ENCODE measurements at regions not wholly inside any gene's neighbourhood (a gene's known extent, or its start where the extent isn't known, plus 50 kb on each side); places are given as distances from the start of the nearest gene placed in this dataset.

DNA sequence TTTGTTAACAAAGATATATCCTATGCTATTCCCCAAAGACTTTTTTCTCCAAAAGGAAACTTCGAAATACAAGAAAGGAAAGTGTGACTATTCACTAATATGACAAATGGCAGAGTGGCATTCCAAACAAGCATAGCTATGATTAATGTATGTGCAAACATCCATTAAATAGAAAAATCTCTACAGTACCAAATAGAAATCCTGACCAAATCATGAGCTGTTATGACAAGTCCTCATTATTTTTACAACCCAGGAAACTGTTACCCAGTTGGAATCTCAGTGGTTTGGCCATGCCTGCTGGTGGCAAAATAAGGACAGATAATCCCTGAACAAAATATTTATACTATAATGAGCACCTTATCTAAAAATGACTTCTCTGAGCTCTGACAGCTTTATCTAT lies 202.1 kb downstream of the SEC23A start:
- no peak for DNase-seq

- DNase-seq = no peak
Observed at GRCh38 chr14:38887696-38888095, 215.3 kb downstream of the SEC23A start.

DNA sequence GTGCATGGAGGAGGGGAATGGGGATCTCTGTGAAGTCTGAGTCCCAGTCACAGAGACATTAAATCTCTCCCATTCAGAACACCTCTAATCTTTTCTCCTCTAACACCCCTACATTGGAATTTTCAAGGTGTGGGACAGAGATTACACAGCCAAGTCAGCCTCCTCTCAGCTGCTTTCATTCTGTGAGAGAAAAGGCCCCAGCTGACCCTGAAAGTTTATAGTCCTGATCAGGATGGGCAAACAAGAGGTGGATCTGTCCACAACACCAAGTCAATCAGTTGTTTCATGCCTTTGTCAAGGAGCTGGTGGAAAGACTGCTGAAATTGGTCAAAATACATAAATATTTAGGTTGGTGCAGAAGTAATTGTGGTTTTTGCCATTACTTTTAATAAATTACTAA lies 218.9 kb downstream of the SEC23A start:
- no peak for DNase-seq

DNA sequence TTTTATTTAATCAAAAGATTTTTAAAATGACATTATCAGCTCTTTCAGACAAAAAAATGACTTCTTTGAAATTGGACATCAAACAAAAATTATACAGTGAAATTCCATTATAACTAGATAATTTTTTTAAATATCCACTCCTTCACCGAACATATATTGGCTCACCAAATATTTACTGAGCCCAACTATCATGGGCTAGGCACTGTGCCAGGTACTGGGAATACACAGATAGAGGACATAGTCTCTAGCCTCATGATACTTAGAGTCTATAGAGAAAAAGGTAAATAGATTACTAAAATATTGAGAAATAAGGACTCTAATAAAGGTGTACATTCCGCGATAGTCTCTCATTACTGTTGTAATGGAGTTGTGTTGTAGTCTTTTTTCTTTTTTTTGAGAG lies 219.9 kb downstream of the SEC23A start:
- DNase-seq = no peak

DNA sequence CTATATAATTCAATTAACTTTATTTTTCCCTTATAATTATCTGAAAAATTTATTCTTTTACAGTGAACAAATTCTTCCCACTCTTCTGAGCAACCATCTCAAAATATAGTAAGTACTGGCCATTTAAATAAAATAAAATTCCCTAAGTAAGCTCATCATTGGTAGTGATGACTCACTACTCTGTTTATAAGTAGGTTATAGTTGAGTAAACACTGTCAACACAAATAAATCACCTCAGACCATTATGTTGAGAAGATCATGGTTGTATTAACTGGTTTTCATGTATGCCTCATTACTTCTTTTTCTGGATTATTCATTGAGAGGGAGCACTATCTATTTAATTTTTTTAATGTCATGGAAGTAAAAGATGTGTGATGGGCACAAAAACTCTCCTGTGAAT lies 220.5 kb downstream of the SEC23A start:
- DNase-seq = no peak

- DNase-seq = no peak
Observed at GRCh38 chr14:38880643-38881524, 222.2 kb downstream of the SEC23A start.

DNA sequence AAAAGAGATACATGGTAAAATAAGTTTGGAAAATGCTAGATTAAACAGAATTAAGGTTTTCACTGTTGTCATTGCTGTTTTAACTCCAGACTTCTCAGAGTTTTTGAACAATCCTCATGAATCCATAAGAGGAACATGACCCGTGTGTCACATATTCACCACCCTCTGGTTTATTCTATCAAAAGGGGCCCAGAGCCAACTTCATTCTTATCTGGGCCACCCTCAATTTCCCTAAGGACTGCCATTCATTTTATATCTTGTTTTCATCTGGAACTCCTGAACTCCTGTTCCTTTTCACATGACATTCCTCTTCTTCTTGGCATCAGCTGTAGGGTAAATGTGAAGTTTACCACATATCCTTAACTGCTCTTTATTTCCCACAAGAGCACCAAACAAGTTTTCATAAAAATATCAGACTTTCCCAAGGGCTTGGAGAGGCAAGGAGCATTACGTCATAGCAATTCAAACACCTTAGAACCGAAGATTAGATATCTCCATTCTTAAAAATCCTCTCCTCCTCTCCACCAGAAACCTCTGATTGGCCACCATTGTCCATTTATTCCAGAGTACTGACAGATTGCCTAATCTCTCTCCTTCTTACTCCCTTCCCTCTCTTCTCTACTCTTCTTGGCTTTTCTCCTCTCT lies 225.2 kb downstream of the SEC23A start:
- no peak for DNase-seq

DNA sequence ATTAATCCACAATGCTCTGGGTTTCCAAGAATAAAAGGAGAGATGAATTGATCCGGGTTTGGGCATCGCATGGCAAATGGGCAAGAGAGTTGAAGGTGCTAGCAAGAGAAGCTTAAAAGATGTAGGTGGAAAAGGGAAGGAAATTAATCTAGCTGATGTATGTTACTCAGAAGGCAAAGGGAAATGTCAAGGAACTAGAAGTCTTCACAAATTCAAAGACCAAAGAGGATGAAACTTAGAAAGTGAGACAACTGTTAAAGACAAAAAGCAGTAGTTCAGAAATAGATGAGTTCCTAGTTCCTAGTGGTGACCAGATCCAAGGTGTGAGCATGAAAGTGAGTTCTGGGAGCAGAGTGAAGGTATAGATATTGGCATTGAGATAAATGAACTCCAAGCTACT lies 228.3 kb downstream of the SEC23A start:
- no peak for DNase-seq

- DNase-seq = no peak
Observed at GRCh38 chr14:38873941-38874612, 229.0 kb downstream of the SEC23A start.

GRCh38 chr14:38870296-38870836 lies 232.7 kb downstream of the SEC23A start:
- DNase-seq = no peak

DNA sequence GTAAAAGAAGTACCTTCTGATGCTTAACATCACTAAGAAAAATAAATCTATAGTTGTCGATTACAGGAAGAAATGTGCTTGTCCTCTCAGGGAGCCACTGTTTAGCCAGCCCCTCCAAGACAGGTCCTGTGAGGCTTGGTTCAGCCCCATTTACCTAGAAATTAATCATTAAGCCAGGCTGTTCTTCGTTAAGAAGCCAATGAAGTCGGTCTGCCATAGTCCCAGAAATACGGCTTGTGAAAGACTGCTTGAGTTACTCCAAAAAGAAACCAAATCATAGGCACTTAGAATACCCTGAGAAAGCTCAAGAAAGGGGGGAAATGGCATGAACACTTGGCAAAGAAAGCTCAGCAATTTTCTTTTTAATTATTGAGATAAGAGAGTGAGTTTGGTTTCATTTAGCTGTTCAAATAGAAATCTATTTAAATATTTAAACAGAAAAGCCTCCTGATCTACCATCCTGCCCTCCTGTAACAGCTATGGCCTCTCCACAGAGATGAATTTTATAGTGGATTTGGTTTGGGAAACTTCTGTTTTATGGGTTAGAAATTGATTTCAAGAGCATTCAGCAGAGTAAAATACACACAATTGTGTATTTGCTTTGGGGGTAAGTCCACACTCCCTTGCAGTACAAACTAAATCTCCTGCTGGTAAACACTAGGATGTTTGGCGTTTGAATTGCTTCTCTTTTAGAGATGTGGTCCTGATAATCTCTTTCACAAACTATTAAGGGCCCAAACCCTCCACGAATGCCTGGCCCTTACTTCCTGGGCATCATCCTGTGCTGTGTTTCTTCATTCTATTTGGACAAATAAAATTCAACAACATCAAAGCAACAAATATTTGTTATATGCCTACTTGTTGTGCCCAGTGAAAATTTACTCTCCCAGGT lies 234.4 kb downstream of the SEC23A start:
- DNase-seq = no peak

DNA sequence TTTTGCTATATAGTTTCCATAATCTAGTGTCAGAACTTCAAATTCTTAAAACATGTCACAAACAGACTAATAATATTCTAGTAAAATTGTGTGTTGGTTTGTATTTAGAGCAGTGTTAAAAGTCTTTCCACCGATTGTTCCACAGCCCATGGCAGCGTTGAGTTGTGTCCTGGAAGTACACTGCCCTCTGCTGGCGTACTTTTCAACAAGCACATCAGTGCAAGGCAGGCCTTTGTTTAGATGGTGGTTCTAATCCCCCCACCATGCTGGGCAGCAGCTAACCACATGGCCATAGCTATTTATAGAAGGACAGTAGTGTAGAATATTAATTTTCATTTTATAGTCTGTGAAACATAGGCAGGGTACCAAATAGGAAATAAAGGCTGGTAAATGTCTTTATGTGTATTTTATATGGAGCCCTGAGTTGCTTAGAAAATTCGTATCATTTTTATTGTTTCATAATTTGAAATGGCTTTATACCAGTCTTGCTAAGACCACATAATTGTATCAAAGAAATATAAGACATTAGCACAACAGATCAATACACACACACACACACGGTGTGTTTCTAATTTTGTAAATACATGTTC lies 235.4 kb downstream of the SEC23A start:
- DNase-seq = peak; percentile 75

DNA sequence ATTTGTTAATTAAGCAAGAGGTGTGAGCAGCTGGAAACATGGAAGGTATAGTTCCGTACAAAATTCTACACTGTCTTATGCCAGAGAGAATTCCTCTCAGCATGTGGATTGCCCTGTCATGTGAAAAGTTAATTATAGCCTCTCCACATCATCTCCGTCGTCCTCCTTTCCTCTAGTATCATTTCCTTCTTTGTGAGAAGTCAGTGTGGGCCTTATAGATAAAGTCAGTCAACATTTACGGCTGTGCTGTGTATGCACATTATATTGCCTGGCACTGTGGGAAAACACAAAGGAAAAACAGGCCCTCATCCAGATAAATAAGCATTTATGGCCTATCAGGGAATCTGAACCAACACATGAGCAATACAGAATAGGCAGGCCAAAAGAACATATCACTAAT lies 236.6 kb downstream of the SEC23A start:
- no peak for DNase-seq

DNA sequence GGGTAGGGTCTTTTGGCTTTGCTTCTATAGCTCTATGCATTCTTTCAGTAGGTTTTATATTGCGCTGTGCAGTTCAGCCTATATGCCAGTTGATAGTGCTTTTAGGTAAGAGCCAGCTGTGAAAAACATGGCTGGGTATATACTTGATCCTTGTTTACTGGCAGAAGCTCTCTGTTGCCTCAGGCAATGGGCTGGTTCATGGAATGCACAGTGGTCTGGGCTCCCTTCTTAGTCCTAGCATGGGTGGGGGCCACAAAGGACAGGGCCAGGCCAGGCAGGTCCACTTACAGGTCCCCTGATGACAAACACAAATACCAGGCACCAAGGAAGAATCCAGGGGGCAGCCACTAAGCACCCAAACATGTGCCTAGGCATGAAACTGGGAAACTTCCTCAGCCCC lies 240.7 kb downstream of the SEC23A start:
- DNase-seq = no peak

GRCh38 chr14:38860530-38860929 lies 242.5 kb downstream of the SEC23A start:
- DNase-seq = no peak

GRCh38 chr14:38856798-38857197 lies 246.2 kb downstream of the SEC23A start:
- DNase-seq = no peak

DNA sequence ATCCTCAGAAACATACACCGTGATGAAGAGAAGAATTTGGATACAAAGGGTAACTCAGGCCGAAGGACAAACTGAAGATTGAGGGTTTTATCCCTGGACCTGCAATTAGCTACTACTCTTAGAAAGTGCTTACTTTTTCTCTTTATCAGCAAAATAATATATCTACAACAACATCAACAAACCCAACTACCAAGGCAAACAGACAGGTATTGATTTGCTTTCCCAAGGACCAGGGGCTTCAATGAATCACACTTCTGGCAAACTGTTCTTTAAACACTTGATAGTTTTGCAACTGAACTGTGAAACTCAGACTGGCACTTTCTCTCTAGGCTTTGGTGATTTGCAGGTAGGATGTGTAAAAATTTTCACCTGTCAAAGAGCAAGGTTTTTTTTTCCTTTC lies 247.5 kb downstream of the SEC23A start:
- no peak for DNase-seq

- DNase-seq = no peak
Observed at GRCh38 chr14:38851111-38851510, 251.9 kb downstream of the SEC23A start.

- no peak for DNase-seq
Observed at GRCh38 chr14:38850664-38851063, 252.4 kb downstream of the SEC23A start.

DNA sequence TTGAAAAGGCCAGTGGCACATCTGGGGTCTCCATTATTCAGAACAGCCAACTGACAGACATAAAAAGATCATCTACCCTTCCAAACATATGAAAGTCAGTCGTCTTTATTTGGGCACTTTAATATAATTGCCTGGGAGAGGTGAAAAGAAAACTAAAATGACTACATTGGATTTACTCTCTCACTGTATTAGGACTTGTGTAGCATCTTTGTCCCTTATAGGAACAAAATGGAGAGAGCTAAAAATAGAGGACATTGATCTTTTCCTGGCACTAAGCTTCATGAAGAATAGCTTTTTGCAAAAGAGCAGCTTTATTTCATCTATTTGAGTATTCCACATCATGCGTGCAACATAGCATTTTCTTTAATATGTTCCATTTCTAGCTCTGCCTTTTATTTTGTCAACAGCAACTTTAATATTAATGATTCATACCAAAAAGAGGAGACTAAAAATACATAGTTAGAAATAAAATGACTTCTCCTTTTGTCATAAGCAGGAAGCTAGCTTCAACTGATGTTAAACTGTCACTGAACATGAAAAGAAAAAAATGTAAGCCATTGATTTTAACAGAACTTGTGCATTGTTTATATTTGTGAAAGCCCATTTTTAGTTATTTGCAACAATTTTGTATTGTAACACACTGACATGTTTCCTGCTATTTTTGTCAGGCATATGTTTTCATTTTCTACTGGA lies 254.6 kb downstream of the SEC23A start:
- DNase-seq = no peak

DNA sequence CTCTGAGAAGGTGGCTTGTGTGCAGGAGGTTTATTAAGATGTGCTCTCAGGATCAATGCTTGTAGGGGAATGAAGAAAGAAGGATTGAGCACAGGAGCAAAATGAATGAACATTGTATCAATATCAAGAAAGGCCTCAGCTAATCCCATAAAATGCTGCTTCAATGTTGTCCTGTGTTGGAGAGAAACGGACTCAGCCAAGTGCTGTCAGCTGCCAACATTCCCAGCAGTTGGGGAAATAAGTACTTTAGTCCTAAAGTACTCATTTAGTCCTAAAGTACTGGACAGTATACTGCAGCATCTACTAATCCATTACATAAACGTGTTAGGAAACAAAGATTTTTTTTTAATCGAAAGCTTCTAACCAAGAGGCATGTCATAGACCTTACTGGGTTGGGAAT lies 255.9 kb downstream of the SEC23A start:
- no peak for DNase-seq

Measured in retina (tissue), 1 donor.